GOT3 (cell line): ENCODE measurements at regions not wholly inside any gene's neighbourhood (a gene's known extent, or its start where the extent isn't known, plus 50 kb on each side); places are given as distances from the start of the nearest gene placed in this dataset.
"Not testable (repeated sequence)": the region's sequence is repeated elsewhere in the genome, so short reads cannot be mapped to it uniquely, and the experiment has no call there.

Source experiments
- DNase-seq: peaks from one replicate; lab custom pipeline; 2025; ENCODE audit warnings: mixed read lengths; lab: John Stamatoyannopoulos, UW

DNA sequence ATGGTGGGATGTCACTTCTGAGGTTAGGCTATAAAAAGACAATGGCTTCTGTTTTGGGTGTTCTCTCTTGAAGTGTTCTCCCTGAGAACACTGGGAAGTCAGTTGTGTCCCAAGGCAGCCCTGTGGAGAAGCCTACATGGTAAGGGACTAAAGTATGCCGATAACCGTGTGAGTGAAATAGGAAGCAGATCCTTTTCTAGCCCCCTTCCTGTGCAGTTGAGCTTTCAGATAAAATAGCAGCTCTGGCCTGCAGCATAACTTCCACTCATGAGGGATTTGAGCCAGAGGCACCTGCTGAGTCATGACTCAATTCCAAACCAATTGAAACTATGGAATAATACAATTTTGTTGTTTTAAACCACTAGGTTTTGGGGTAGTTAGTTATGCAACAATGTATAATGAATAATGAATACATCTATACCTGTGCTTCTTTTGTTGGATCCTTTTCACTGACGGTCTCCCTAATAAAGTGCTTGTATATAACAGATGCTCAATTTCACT, 241.6 kb downstream of the TFAP2B start:
- no peak for DNase-seq

DNA sequence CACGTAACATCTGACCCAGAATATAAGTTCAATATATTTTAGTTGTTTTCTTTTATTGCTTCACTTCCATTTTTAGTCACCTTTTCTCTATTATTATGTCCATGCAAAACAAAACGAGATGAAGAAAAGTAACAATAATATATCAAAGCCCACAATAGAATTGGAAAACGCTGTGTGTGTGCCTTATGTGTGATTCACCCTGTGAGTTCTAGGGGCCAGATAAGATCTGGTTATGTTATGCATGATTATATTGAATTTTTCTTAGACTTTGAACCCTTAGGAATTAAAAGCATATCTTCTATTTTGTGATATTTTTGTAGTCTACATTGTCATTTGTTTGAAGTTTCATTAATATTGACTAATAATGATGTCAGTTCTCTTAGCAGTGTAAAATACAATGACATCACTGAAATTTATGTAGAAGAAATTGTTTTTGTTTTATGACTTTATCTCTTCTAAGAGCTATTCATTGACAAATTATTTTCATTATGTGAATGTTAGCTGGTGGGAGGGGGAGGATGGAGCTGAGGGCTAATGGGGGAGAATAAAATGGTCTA, 243.6 kb downstream of the TFAP2B start:
- no peak for DNase-seq

DNA sequence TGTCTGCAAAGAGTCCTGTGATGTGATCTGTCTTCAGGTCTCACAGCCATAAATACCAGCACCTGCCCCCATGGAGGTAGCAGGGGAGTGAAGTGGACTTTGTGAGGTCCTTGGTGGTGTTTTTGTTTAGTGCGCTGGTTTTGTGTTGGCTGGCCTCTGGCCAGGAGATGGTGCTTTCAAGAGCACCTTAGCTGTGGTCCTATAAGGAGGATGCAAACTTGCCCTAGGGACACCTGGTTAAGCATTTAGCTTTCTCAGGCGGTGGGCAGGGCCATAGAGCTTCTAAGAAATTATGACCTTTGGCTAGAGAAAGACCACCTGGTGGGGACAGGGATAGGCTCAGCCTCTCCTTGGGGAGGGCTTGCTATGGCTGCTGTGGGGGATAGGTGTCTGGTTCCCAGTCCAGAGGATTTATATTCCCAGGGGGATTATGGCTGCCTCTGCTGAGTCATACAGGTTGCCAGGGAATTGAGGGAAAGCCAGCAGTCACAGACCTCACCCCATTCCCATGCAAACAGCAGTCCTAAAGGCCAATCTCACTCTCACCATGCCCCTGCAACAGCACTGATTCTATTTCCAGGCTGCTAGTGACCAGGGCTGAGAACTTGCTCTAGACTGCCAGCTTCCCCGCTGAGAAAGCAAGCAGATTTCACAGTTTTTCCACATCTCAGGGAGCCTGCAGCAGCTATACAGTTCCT, 259.3 kb downstream of the TFAP2B start:
- no peak for DNase-seq

DNA sequence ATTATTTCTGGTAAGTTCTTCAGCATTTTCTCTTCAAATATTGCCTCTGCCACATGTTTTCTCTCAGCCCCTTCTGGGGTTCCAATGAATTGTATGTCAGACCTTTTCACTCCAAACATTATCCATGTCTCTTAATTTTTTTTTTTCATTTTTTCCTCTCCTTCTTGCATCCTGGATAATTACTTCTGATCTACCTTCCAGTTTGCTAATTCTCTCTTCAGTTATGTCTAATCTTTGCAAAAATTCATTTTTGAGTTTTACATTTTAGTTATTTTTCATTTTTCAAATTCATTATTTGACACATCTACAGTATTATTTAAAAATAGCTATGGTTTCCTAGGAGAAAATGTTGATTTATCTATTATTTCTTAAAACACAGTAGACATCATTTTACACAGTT, 271.7 kb downstream of the TFAP2B start:
- no peak for DNase-seq

DNA sequence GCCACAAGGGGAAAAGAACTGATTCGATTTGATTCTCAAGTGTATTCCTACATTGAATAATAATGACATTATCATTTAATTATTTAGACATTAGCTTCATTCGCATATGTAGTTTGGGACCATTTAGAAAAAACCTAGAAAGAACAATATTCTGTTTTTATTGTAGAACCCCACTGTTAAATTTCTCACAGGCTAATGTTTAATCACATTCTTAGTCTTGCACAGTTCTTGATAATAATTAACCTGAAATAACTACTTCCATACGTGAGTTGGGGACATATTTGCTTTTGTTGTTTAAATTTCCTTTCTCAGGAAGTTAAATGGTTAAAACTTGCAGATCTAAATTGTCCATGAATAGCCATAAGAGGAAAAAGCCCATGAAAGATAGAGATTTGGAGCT, 275.2 kb downstream of the TFAP2B start:
- DNase-seq, result no peak

DNA sequence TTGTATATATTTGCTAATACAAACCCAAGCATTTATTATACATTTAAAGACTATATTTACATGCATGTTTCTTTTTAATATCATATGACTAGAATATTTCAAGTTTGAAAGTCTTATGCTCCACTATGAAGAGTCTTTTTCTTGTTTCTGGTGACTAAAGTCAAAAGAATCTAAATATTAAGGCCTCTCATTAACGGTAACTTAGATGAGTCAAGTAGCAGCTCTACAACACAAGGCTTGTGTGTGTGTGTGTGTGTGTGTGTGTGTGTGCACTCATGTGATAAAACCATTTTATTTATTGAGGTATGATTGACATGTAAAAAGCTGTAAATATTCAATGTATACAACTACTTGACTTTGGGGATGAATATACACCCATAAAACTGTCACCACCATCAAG, 275.6 kb downstream of the TFAP2B start:
- no peak for DNase-seq

DNA sequence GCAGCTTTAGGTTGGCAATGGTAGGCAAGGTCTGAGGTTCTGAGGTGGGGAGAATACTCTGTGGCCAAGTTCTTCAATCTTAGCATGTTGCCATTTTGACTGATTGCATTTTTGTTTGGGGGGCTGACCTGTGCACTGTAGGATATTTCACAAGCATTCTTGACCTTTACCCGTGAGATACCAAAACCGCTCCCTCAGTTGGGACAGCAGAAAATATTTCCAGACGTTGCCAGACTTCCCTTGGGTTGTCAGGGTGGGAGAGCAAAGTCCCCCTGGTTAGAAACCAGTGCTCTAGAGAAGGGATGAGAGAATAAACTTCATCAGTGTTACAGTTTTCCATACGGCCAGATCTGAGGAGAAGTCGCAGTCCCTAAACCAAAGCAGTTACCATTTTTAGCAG, 279.6 kb downstream of the TFAP2B start:
- no peak for DNase-seq

DNA sequence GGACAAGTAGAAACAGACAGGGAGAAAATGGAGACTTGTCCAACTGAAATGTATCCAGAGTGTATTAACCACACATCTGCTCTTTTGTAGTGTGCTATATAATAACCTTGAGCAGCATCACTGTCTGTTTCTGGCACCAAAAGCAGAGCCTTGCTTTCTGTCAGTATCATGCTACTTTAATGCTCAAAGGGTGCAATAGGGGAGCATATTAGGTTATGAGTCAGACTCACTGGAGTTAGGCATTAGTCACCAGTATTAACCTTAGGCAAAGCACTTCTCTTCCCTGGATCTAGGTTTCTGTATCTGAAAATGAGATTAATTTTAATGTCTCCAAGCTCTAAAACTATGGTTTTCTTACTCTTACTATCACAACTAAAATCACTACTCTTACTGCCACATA, 280.1 kb downstream of the TFAP2B start:
- no peak for DNase-seq

DNA sequence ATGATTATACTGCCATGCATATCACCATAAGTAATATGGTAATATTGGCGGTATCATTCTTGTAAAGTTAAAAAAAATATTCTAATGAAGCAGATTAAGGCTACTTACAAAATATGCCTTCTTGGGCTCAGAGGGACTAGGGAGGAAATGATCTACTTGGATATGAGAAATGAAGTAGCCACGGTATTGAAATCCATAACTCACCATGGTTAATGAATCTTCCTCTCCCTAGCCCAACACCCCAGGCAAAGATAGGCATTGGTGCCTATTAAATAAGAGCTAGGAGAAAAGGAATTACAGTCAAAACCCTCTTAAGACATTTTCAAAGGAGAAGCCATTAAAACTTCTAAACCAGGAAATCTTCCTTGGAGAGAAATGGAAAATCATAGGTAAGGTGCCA, 280.5 kb downstream of the TFAP2B start:
- DNase-seq, result no peak

DNA sequence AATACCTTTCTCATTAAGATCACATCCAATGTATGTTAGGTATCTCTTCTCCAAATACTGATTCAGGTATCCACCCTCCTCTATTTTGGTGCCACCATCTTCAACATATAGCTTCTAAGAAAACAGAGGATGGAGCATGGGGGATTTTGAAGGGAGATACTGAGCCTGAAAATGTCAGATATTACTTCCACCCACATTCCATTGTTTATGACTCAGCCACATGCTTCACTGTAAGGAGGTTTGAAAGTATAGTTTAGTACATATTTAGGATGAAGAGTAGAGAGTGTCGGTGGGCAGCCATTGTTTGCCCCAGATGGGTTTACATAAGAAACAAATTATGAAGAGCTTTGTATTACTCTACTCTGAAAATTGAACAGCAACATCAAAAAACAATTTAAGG, 286.7 kb downstream of the TFAP2B start:
- no peak for DNase-seq

DNA sequence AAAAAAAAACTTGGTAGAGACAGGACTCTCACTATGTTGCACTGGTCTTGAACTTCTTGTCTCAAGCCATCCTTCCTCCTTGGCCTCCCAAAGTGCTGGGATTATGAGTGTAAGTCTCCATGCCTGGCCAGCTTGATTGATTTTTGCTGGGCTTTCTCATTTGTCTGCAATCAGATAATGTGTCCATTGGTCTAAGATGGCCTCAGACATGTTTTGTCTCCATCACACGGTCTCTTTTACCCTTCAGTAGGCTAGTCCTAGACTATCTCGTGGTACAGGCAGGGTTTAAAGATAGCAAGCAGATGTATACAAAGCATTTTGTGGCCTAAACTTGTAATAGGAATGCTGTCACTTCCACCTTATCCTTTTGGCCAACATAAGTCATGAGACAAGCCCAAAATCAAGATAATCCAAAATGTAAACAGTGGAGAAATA, 289.1 kb downstream of the TFAP2B start:
- no peak for DNase-seq

DNA sequence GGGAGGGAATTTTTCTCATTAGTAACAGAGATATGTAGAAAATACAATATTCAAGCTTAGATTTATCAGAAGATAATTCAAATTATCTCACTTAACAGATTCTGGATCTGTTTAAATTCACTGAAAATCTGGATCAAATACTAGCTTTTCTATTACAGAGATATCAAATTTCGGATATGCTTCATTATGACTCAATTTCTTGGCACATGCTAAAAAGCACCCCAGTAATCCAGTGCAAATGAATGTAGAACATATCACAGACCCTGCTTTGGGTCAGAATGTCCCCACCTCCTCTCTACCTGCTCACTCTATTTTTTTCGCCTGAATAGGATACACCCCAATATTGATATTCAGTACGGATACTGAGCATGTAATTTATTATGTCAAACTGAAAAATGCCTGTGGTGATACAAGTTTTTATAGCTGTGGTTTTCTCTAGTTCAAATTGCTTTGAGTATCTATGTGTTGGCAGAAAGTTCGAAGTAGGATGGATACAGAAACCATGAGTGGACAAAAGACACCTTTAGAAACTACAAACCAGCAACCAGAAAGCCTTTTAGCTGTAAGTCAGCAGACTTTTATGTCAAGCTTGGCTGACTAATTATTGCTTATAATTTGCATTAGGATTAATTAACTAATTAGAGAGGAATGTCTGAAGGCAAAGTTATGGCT, 290.0 kb downstream of the TFAP2B start:
- no peak for DNase-seq

DNA sequence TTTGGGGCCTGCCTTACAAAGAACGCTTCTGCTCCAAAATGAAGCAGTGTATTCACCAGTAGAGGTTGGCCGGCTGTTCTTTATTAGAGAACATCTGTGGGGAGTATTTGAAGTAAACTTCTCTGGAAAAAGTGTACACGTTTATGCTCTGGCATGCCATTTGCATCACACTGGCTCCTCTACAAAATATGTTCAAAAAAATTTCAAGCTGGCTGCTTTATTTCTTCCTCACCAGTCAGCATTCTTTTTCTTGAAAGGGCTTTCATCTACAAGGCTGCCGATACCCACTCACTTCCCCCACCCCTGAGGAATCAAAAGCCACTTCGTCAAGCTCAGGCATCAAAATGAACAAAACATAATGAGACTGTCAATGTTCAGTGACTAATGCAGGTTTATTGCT, 294.1 kb downstream of the TFAP2B start:
- DNase-seq, result no peak

DNA sequence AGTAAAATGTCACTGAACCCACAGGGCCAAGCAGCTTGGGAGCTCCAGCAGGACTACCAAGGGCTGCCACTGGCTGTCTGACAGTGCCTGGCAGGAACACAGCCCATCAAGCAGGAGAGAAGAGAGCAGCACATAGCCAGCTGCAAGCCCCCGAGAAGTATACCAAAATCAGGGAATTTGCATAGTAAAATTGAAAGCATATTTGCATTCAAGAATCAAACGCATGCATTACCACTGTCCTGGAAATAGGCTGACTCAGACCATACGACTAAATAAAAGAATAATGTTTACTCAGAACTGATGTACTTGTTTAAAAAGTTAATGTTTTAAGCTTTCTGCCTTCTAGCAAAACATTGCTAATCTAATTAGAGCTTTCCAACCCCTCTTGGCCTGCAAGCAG, 298.1 kb downstream of the TFAP2B start:
- no peak for DNase-seq

DNA sequence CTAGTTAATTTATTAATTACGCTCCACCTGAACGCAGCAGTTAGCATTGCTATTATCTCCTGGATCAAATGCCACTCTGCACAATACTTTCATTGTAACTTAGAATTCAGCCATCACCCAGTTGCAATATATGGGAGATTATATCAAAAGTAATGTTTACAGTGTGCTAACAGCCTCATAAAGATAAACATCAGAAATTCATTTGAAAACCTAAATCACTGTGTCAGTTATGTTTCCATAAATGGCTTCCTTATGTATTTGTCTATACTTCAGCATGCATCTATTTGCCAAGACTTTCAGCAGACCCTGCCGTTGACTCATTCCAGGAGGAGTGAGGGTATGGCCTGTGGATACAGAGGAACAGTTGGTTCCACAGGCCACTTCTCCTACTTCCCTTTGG, 300.1 kb downstream of the TFAP2B start:
- DNase-seq, result no peak

DNA sequence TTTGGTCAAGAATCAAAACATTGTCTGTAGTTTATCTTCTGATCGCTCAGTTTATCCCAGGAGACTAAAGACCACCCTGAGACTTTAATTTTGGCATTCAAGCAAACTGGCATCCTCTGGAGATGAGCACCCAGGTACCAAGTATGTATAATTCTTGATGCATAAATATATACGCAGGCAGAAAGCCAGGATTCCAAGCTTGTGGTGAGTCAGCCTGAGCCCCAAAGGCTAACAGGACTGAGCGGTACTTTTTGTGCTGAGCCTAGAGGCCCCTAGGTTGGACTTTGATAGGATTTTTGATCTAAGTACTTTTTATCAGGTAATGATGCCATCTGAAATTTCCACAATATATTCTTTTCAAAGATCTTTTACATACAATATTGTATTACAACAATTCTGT, 301.3 kb downstream of the TFAP2B start:
- DNase-seq, result no peak

DNA sequence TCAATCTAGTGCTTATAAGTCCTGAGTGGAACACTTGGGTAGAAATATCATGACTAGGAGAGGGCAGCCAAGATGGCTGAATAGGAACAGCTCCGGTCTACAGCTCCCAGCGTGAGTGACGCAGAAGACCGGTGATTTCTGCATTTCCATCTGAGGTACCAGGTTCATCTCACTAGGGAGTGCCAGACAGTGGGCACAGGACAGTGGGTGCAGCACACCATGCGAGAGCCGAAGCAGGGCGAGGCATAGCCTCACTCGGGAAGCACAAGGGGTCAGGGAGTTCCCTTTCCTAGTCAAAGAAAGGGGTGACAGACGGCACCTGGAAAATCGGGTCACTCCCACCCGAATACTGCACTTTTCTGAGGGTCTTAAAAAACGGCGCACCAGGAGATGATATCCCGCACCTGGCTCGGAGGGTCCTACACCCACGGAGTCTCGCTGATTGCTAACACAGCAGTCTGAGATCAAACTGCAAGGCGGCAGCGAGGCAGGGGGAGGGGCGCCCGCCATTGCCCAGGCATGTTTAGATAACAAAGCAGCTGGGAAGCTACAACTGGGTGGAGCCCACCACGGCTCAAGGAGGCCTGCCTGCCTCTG, 302.8 kb downstream of the TFAP2B start:
- DNase-seq, result not testable (repeated sequence)

DNA sequence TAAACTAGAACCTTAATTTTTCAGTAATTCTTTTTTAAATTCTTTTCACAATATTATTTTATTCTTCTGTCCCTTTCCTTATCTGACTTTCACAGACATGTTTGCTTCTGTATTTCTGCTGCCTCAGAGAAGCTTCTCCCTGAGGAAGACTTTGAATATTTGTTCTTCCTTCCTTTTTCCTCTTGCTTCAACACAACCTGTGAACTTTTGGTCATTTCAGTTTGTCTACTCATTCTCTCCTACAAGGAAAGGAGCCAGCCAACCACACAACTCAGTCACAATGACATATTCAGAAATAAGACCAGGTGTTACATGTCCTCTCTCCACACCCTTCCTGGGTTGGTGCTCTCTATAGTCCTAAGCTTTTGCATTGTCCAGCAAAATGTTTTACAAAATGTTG, 310.4 kb downstream of the TFAP2B start:
- no peak for DNase-seq

DNA sequence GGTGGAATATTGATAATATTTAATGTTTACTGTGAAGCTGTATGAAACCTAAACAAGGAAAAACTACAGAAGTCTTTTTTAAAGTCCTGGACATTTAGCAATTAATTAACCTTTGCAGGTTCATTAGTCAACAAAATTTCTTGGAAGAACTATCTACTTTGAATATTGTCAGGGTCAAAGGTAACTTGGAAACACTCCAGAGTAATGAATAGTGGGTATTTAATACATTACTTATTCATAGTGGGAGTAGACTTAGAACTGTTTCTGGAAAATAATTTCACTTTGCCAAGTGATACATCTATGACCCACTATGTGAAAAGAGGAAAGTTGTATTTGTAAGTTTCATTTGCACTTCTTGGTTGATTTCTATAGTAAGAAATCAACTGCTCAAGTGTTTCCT, 319.1 kb downstream of the TFAP2B start:
- no peak for DNase-seq

DNA sequence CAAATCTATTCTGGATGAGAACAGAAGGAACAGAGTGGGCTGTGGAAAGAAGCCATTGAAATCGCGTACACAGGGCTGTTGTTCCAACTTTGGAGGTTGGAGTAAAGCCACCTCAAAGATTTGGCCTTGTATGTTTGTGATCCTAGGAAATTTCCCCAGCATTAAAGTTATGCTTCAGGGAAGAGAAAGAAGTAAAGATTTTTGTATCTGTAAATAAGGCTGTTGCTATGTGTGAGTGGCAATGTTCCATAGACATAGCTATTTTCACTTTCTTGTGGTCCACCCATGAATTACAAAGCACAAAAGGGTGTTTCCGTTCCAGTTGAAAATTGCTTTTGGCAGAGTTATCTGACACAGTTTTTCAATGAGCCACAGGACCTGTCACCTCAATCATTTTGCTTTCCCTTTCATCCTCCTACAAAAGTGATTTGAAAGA, 321.3 kb downstream of the TFAP2B start:
- no peak for DNase-seq

DNA sequence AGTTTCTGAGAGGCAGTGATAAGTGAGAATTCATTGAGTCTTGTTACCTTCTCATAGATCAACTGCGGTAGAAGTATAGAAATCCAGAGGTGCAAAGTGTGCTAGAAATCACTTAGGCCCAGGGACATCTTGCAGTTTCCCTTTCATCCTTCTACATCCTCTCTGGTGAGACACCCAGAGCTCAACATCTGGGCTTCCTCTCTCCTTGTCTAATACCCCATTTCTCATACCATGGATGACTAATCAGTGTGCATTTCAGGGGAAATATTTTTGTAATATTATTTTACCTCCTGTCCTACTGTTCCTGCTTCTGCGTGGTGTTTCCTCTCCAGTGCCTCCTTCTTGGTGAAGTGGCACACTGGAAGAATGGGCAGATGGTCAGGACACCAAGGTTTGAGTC, 322.4 kb downstream of the TFAP2B start:
- DNase-seq, result no peak

DNA sequence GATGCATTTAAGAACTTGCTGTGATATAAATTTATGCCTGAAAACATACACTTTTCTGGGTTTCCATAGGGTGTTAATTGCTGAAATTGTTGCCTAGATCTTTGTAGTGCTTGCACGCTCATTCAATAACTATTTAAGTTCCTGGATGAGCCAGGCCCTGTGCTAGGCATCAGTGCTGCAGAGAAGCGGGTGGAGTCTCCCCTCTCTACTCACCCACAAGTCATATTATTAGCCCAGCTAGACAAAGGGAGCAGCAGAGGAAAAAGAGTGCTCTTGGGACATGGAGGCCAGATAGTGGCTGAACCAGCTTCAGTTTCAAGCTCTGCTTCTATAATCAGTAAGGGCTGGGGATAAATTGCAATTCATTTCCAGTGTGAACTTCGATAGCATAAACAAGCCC, 329.1 kb downstream of the TFAP2B start:
- no peak for DNase-seq

DNA sequence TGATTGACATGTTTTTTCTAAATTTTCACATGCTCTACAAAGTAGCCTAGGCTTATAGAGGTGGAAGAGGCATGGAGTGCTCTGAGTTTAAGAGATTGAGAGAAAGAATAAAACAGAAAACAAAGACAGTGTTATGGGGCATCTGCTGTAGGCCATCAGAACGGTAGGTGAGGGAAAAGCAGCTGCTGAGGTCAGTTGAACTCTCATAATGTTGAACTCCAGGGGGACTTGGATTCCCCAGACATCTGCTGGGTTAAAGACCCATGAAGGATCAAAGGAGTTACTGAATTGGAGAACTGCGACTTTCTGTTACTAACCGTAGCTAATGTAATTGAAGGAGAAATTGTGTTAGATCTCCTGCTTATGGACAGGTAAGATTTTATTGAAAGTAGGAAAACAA, 333.9 kb downstream of the TFAP2B start:
- no peak for DNase-seq
